NOMO-1 treated with DMSO at 0.1 percent for 48 hours (cell line): ENCODE measurements at regions not wholly inside any gene's neighbourhood (a gene's known extent, or its start where the extent isn't known, plus 50 kb on each side); places are given as distances from the start of the nearest gene placed in this dataset.
"Not testable (repeated sequence)": the region's sequence is repeated elsewhere in the genome, so short reads cannot be mapped to it uniquely, and the experiment has no call there.

Experiments
- DNase-seq: peaks from one replicate; lab custom pipeline; 2025; ENCODE audit not compliant: unreplicated experiment; lab: John Stamatoyannopoulos, UW

GRCh38 chr17:20935740-20936139 lies 107.1 kb downstream of the USP22 start:
- DNase-seq = no peak

DNA sequence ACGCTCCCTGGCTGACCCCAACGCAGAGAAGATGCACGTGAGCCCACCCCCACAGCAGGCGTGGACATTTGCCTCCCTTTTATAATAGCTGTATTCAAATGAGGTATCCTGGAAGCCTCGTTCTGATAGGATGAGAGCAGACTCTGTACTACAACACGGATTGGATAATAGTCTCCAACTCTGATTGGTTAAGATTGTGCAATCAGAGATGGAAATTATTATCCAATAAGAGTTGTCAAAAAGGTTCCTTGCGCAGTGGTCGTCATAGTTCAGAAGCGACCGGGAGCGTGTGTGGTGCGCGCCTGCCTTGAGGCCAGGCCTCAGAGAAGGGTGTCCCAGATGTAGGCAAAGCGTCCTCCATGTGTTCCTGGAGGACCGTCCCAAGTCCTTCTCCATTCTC lies 104.6 kb downstream of the USP22 start:
- DNase-seq = no peak

DNA sequence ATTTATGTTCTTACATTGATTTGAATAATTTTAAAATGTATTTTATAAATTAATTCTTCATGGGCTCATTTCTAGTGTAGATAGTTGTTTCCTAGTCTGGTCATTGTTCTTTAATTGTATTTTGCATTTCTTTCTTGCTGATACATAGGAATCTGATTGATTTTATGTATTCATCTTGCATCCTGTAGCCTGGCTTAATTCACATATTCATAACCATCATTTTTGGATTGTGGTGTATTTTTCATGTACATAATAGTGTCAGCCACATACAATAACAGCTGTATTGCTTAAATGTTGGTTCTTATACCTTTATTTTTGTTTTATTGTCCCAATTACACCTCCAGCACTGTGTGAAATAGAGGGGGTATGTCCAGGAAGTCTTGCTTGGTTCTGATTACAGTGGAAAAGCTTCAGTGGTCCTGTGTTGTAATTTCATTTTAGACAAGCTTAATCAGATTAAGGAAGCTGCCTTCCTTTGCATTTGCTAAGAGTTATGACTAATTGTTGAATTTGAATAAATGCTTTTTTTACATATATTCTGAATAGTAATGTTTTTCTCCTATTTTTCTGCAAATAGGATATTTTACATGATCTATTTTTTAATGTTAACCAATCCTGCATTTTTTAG lies 103.7 kb downstream of the USP22 start:
- DNase-seq = peak; percentile 12

GRCh38 chr17:20941872-20942271 lies 100.9 kb downstream of the USP22 start:
- DNase-seq = no peak

- DNase-seq = no peak
Measured at GRCh38 chr17:20944014-20944865, 98.6 kb downstream of the USP22 start.

DNA sequence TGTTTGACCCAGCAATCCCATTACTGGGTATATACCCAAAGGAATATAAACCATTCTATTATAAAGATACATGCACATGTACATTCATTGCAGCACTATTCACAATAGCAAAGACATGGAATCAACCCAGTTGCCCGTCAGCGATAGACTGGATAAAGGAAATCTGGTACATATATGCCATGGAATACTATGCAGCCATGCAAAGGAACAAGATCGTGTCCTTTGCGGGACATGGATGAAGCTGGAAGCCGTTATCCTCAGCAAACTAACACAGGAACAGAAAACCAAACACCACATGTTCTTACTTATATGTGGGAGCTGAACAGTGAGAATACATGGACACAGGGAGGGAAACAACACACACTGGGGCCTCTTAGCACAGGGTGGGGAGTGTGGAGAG lies 95.1 kb downstream of the USP22 start:
- DNase-seq = not testable (repeated sequence)

DNA sequence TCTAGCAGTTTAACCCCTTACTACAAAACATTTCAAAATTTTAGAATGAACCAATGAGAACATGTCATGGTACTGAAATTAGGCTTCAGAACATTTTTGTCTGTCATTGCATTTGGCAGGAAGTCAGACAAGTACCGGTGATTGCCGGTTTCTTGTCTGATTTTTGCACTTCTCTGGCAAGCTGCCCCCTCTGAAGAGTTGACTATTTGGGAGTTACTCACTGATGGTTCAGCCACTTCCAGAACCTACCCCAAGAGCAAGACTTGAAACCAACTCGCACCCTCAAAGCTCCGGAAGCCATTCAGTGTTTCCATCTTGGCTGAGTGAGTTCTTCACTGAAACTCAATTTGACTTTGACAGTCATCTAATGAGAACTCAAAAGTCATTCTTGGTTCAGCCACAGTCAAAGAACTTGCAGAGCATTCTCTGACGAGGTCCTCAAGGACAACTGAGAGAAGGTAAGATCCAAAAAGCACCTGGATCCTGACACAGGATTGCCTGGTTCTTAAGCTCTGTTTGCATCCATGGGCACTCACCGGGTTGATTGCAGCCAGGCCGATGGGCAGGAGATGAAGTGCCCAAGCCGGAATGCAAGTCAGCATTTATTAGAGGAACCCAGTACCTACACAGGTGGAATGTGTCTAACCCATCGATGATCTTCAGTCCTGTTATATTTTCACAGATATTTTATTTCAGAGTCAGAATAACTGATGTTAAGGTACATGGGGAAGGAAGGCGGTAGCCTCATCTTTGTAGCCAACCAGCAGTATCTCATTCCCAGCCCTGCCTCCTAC lies 93.6 kb downstream of the USP22 start:
- DNase-seq = no peak
